Cardiac fibroblast (primary cell): ENCODE measurements at regions not wholly inside any gene's neighbourhood (a gene's known extent, or its start where the extent isn't known, plus 50 kb on each side); places are given as distances from the start of the nearest gene placed in this dataset.

ENCODE experiments used
- DNase-seq, 2 donors: peaks; one replicate each; pipeline versions ENCODE4 v3.0.0 to v3.0.0-alpha.2; 2010; ENCODE audit warnings: low read depth in 2 of 2
- H3K4me3 ChIP-seq, 2 donors: replicated peaks in 1 of 2; 1 replicate in 1 of 2; 2 replicates in 1 of 2; pipeline ENCODE4 v1.5.1; 2011; ENCODE audit warnings: low read depth in 2 of 2, low read length in 2 of 2, mild to moderate bottlenecking in 2 of 2, moderate library complexity in 1 of 2
- TF ChIP-seq, protein P1 (sequence below): IDR thresholded peaks from one replicate; pipeline ENCODE4 v1.5.1; 2011; ENCODE audit warnings: low read depth, mild to moderate bottlenecking, low read length, inconsistent platforms

DNA sequence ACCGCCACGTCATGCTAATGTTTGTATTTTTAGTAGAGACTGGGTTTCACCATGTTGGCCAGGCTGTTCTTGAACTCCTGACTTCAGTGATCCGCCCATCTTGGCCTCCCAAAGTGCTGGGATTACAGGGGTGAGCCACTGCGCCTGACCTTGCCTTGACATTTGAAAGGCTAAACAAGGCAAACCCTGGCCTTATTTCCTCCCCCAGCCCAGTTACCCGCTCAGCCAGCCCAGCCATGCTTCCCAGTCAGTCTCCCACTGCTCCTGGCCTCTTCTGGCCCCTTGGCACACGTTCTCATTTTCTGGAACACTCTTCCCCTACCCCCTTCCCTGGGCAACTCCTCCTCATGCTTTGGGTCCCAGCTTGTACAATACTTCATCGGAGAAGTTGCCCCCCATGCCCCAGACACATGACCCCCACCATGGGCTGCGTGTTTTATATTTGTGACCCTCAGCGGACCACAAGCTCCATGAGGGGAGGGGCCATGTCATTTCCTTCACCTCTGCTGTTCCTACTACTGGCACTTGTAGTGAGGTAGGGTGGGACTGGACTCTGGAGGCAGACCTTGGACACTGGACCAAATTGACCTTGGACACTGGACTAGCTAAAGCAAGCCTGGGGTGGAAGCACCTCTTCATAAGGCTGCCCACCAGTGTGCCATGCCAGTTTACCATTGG is 94.4 kb upstream of the IER5L start:
- H3K4me3 ChIP-seq, result no peak overlapping the region
- DNase-seq, result no peak
- TF ChIP-seq, protein P1, sequence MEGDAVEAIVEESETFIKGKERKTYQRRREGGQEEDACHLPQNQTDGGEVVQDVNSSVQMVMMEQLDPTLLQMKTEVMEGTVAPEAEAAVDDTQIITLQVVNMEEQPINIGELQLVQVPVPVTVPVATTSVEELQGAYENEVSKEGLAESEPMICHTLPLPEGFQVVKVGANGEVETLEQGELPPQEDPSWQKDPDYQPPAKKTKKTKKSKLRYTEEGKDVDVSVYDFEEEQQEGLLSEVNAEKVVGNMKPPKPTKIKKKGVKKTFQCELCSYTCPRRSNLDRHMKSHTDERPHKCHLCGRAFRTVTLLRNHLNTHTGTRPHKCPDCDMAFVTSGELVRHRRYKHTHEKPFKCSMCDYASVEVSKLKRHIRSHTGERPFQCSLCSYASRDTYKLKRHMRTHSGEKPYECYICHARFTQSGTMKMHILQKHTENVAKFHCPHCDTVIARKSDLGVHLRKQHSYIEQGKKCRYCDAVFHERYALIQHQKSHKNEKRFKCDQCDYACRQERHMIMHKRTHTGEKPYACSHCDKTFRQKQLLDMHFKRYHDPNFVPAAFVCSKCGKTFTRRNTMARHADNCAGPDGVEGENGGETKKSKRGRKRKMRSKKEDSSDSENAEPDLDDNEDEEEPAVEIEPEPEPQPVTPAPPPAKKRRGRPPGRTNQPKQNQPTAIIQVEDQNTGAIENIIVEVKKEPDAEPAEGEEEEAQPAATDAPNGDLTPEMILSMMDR, result no peak

DNA sequence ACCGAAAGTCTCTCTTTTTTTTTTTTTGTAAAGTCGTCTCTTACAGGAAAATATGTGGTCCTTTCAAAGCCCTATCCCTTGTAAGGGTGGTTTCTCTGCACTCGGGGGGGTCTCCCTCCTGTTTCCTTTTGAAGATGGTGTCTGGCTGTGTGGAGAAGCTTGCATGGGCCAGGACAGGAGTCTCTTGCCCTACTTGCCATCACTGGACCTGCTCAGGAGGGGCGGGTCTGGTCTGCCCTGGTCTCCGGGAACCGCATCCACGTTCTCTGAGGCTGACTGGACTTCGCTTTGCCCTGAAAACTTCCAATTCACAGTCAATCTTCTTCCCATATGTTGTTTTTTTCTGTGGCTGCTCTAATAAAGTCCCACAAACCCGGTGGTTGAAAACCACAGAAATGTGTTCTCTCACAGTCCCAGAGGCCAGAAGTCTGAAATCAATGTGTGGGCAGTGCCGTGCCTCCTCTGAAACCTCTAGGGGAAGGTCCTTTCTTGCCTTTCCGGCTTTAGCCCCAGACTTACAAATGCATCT is 92.9 kb upstream of the IER5L start:
- peak; percentile 73 to 75 for DNase-seq
- TF ChIP-seq, protein P1, result no peak
- no peak overlapping the region for H3K4me3 ChIP-seq

DNA sequence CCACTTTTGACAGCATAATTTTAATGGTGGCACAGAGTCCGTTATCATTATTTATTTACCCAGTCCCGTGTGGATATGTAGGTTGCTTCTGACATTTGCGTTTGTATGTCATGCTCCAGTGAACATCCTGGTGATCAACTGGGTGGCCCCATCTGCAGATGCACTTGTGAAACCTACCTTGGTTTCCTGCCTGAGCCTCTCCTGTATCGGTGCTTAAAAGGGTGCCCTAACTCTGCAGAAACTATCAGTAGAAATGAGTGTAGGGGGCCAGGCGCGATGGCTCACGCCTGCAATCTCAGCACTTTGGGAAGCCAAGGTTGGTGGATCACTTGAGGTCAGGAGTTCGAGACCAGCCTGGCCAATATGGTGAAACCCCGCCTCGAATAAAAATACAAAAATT is 92.1 kb upstream of the IER5L start:
- DNase-seq, result no peak
- TF ChIP-seq, protein P1, result no peak
- H3K4me3 ChIP-seq, result no peak overlapping the region

DNA sequence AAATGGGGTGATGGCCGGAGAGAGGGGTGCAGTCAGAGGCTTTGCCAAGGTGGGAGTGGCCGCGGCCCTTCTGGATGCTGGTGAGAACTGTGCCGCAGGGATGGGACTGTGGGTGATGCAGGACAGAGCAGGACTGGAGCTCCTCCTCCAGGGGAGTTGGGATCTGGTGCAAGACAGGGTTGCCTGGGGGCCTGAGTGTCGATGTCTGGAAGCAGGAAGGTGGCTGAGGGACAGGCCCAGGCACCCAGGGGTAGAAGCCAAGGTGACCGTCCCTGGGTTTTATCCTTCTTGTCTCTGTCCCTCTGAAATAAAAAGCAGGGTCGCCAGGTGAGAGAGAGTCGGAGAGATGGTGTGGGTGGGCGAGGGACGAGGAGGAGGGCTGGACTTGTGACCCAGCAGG is 89.1 kb upstream of the IER5L start:
- DNase-seq, result no peak
- no peak overlapping the region for H3K4me3 ChIP-seq
- TF ChIP-seq, protein P1, result no peak

DNA sequence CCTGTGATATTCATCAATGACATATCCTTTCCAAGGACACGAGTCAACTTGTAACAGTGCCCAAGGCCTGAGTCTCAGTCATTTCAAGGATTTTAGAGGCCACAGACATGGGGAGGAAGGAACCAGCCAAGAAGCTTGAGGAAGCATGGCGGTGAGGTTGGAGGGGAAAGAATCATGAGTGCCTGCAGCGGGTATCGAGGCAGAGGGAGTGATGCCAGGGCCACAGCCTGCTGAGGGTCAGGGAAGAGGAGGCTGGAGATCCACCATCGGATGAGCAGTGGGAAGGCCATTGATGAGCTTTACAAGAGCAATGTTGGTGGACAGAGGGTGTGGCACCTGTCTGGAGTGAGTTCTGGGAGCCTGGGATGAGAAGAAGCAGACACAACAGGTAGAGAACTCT is 88.5 kb upstream of the IER5L start:
- no peak overlapping the region for H3K4me3 ChIP-seq
- no peak for DNase-seq
- TF ChIP-seq, protein P1, result no peak

DNA sequence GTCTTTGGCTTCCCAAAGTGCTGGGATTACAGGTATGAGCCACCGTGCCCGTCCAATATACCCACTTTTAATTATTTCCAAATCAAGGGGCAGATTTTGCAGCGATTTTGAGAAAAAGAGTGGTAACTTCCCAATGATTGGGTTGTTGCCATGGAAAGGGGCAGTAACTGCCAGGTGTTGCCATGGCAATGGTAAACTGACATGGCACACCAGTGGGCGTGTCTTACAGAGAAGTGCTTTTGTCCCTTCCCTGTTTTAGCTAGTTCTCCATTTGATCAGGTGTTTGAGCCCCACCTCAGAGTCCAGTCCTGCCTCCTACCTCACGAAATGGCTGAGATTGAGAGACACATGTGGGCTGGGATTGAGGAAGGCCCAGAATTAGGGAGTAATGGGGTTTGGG is 86.3 kb upstream of the IER5L start:
- TF ChIP-seq, protein P1, result no peak
- no peak for DNase-seq
- no peak overlapping the region for H3K4me3 ChIP-seq

DNA sequence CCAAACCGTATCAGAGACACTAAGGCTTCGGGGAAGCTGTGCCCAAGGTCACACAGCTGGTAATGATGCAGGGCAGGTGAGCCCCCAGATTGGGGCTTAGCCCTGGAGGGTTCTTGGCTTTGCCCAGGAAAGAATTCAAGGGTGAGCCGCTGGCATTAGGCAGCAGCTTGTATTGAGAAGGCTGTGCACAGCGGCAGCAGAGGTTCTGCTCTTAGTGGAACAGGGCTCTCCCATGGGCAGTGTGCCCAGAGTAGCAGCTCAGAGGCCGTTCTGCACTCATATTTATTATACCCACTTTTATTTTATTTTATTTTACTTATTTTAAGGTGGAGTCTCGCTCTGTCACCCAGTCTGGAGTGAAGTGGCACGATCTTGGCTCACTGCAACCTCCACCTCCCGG is 85.8 kb upstream of the IER5L start:
- no peak for DNase-seq
- no peak overlapping the region for H3K4me3 ChIP-seq

More for the DNA sequence above, 85.8 kb upstream of the IER5L start:
- TF ChIP-seq, protein P1, result no peak
